Astrocyte (in vitro differentiated cells and primary cell): ENCODE measurements at regions not wholly inside any gene's neighbourhood (a gene's known extent, or its start where the extent isn't known, plus 50 kb on each side); places are given as distances from the start of the nearest gene placed in this dataset.

Source experiments
- DNase-seq: peaks from one replicate; pipeline ENCODE4 v3.0.0-alpha.2; 2010; ENCODE audit warnings: low read depth
- FAIRE-seq: peaks from 2 replicates; lab custom pipeline; 2011; peaks lifted over from hg19 to GRCh38; lab: Jason Lieb, UNC
- H2AFZ ChIP-seq: 2 replicates; pipeline ENCODE4 v1.6.0; 2012; ENCODE audit warnings: low read depth, low read length, inconsistent platforms
- H3K27ac ChIP-seq: 2 replicates; pipeline ENCODE4 v1.5.1; 2011; ENCODE audit warnings: low read depth, low read length, inconsistent platforms
- H3K27me3 ChIP-seq: 2 replicates; pipeline ENCODE4 v1.6.0; 2011; ENCODE audit warnings: low read length, inconsistent platforms; ENCODE audit not compliant: insufficient read depth
- H3K36me3 ChIP-seq: 2 replicates; pipeline ENCODE4 v1.5.1; 2011; ENCODE audit warnings: low read length, inconsistent platforms; ENCODE audit not compliant: insufficient read depth
- H3K4me1 ChIP-seq: 2 replicates; pipeline ENCODE4 v1.5.1; 2011; ENCODE audit warnings: low read length, inconsistent platforms; ENCODE audit not compliant: insufficient read depth
- H3K4me2 ChIP-seq: 2 replicates; pipeline ENCODE4 v1.6.0; 2012; ENCODE audit warnings: low read length, inconsistent platforms
- H3K4me3 ChIP-seq: 2 replicates; pipeline ENCODE4 v1.5.1; 2011; ENCODE audit warnings: low read depth, mild to moderate bottlenecking, low read length, inconsistent platforms; ENCODE audit not compliant: insufficient read depth
- H3K79me2 ChIP-seq: 2 replicates; pipeline ENCODE4 v1.6.0; 2012; ENCODE audit warnings: mild to moderate bottlenecking, low read length, inconsistent platforms; ENCODE audit not compliant: insufficient read depth
- H3K9ac ChIP-seq: 2 replicates; pipeline ENCODE4 v1.6.0; 2012; ENCODE audit warnings: mild to moderate bottlenecking, low read length, inconsistent platforms
- H3K9me3 ChIP-seq: 2 replicates; pipeline ENCODE4 v1.5.1; 2012; ENCODE audit warnings: low read depth, mild to moderate bottlenecking, low read length, inconsistent platforms; ENCODE audit not compliant: insufficient read depth
- H4K20me1 ChIP-seq: 2 replicates; pipeline ENCODE4 v1.6.0; 2012; ENCODE audit warnings: low read length, inconsistent platforms; ENCODE audit not compliant: insufficient read depth
- H3K27ac Mint-ChIP-seq: one replicate; pipeline ENCODE4 v1.8.0; 2021; ENCODE audit warnings: mild to moderate bottlenecking, mixed read lengths; ENCODE audit not compliant: unreplicated experiment
- H3K27me3 Mint-ChIP-seq: one replicate; pipeline ENCODE4 v1.8.0; 2021; ENCODE audit warnings: low read depth, mixed read lengths; ENCODE audit not compliant: unreplicated experiment
- H3K36me3 Mint-ChIP-seq: one replicate; pipeline ENCODE4 v1.8.0; 2021; ENCODE audit warnings: low read depth, mixed read lengths; ENCODE audit not compliant: unreplicated experiment
- H3K4me1 Mint-ChIP-seq: one replicate; pipeline ENCODE4 v1.8.0; 2021; ENCODE audit warnings: low read depth, mixed read lengths; ENCODE audit not compliant: unreplicated experiment
- H3K4me3 Mint-ChIP-seq: one replicate; pipeline ENCODE4 v1.8.0; 2021; ENCODE audit warnings: mild to moderate bottlenecking, moderate library complexity, mixed read lengths; ENCODE audit not compliant: unreplicated experiment
- H3K9me3 Mint-ChIP-seq: one replicate; pipeline ENCODE4 v1.8.0; 2021; ENCODE audit warnings: mild to moderate bottlenecking, mixed read lengths; ENCODE audit not compliant: unreplicated experiment
- EZH2 ChIP-seq: IDR thresholded peaks from 2 replicates; pipeline ENCODE4 v1.6.1; 2012; ENCODE audit warnings: mild to moderate bottlenecking, low read length, inconsistent platforms; ENCODE audit not compliant: insufficient read depth
- TF ChIP-seq, protein P1 (sequence below): IDR thresholded peaks from 2 replicates; pipeline ENCODE4 v1.5.1; 2011; ENCODE audit warnings: low read depth, mild to moderate bottlenecking, inconsistent platforms, low read length, moderate library complexity; ENCODE audit not compliant: insufficient read depth

DNA sequence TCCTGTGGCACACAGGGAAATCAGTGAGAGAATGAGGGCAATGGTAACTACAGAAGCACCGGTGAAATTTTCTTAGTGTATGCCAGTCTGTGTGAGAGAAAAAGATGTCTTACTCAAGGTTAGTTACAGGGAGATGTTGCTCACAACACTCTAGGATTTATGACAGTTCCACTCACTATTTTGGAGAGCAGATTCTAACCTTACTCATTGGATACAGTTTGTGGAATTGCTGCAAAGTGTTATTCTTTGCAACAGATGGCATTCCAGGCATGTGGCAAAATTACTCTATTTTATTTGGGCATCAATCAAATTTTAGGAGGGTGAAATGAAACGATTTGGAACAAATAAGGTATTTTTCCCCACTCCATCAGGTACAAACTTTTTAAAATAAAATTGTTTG is 449.1 kb downstream of the PIK3C3 start:
- no peaks in the 10 kb centered on the region for H3K27me3 ChIP-seq
- H3K9me3 Mint-ChIP-seq, result peaks cover 18% of the 10 kb centered on the region
- no peak overlapping the region for H3K9ac ChIP-seq
- no peaks in the 10 kb centered on the region for H3K4me1 ChIP-seq
- DNase-seq (no peak), FAIRE-seq (no peak)
- H2AFZ ChIP-seq, result no peak overlapping the region
- H3K79me2 ChIP-seq, result no peaks in the 10 kb centered on the region
- H3K27me3 Mint-ChIP-seq, result no peaks in the 10 kb centered on the region
- no peaks in the 10 kb centered on the region for H3K4me1 Mint-ChIP-seq
- H3K4me2 ChIP-seq, result no peak overlapping the region
- H3K9me3 ChIP-seq, result peaks cover 5% of the 10 kb centered on the region
- H3K4me3 ChIP-seq, result no peak overlapping the region
- H3K4me3 Mint-ChIP-seq, result no peak overlapping the region
- no peaks in the 10 kb centered on the region for H3K36me3 ChIP-seq
- TF ChIP-seq, protein P1, sequence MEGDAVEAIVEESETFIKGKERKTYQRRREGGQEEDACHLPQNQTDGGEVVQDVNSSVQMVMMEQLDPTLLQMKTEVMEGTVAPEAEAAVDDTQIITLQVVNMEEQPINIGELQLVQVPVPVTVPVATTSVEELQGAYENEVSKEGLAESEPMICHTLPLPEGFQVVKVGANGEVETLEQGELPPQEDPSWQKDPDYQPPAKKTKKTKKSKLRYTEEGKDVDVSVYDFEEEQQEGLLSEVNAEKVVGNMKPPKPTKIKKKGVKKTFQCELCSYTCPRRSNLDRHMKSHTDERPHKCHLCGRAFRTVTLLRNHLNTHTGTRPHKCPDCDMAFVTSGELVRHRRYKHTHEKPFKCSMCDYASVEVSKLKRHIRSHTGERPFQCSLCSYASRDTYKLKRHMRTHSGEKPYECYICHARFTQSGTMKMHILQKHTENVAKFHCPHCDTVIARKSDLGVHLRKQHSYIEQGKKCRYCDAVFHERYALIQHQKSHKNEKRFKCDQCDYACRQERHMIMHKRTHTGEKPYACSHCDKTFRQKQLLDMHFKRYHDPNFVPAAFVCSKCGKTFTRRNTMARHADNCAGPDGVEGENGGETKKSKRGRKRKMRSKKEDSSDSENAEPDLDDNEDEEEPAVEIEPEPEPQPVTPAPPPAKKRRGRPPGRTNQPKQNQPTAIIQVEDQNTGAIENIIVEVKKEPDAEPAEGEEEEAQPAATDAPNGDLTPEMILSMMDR, result no peak
- TF ChIP-seq EZH2, result no peak
- no peak overlapping the region for H3K27ac Mint-ChIP-seq
- no peaks in the 10 kb centered on the region for H4K20me1 ChIP-seq
- peaks cover under 1% of the 10 kb centered on the region for H3K36me3 Mint-ChIP-seq
- no peak overlapping the region for H3K27ac ChIP-seq

DNA sequence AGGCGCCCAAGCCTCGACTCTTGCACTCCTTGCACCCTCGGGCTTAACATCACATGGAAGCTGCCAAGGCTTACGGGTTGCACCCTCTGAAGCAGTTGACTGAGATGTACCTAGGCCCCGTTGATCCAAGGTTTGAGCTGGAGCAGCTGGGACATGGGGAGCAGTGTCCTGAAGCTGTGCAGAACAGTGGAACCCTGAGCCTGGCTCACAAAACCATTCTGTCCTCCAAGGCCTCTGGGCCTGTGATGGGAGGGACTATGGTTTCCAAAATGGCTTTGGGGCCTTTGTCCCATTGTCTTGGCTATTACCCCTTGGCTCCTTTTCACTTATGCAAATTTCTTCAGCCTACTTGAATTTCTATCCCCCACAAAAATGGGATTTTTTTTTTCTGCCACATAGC is 454.0 kb downstream of the PIK3C3 start:
- H3K4me3 ChIP-seq, result no peak overlapping the region
- H3K4me2 ChIP-seq, result no peak overlapping the region
- Mint-ChIP-seq H3K9me3 (peaks cover 20% of the 10 kb centered on the region), H3K4me3 (no peak overlapping the region), H3K36me3 (peaks cover 4% of the 10 kb centered on the region), H3K4me1 (peaks cover 17% of the 10 kb centered on the region), H3K27ac (no peak overlapping the region), H3K27me3 (no peaks in the 10 kb centered on the region)
- no peaks in the 10 kb centered on the region for H3K27me3 ChIP-seq
- H3K9ac ChIP-seq, result no peak overlapping the region
- H3K9me3 ChIP-seq, result peaks cover 5% of the 10 kb centered on the region
- H3K27ac ChIP-seq, result no peak overlapping the region
- FAIRE-seq (no peak), DNase-seq (no peak)
- no peaks in the 10 kb centered on the region for H3K36me3 ChIP-seq
- no peaks in the 10 kb centered on the region for H3K79me2 ChIP-seq
- peaks cover 14% of the 10 kb centered on the region for H3K4me1 ChIP-seq
- TF ChIP-seq, protein P1, result no peak
- TF ChIP-seq EZH2, result no peak
- no peaks in the 10 kb centered on the region for H4K20me1 ChIP-seq
- H2AFZ ChIP-seq, result no peak overlapping the region

DNA sequence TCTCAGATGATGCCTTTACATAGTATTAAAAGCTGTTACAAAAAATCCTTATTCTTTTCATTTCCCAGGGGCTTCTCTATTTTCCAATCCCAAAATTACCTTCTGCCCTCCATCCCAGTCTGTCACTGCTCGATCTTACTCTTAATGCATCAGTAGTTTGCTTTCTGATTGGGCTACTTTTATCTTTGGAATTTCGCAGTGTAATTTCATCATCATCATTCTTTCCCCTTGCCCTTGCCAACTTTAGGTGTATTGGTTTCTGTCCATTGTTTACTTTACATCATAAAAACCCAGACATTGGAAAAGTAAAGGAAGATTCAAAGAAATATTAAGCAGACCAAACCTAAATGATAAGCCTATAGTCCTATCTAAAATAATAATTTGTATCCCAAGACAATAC is 457.2 kb downstream of the PIK3C3 start:
- Mint-ChIP-seq H3K27me3 (no peaks in the 10 kb centered on the region), H3K4me3 (no peak overlapping the region), H3K4me1 (peaks cover 28% of the 10 kb centered on the region), H3K27ac (peak overlapping the region; percentile 77), H3K36me3 (peaks cover 4% of the 10 kb centered on the region), H3K9me3 (peaks cover 19% of the 10 kb centered on the region)
- Histone ChIP-seq H2AFZ (no peak overlapping the region), H4K20me1 (no peaks in the 10 kb centered on the region), H3K27me3 (no peaks in the 10 kb centered on the region), H3K4me3 (no peak overlapping the region), H3K4me1 (peaks cover 29% of the 10 kb centered on the region), H3K9me3 (peaks cover 5% of the 10 kb centered on the region), H3K79me2 (no peaks in the 10 kb centered on the region), H3K27ac (no peak overlapping the region), H3K36me3 (no peaks in the 10 kb centered on the region), H3K9ac (no peak overlapping the region), H3K4me2 (no peak overlapping the region)
- TF ChIP-seq, protein P1, result no peak
- TF ChIP-seq EZH2, result no peak
- DNase-seq (peak; percentile 20), FAIRE-seq (no peak)
